ENCODE measurements at regions not wholly inside any gene's neighbourhood (a gene's known extent, or its start where the extent isn't known, plus 50 kb on each side); places are given as distances from the start of the nearest gene placed in this dataset.
"Not testable (repeated sequence)": the region's sequence is repeated elsewhere in the genome, so short reads cannot be mapped to it uniquely, and the experiment has no call there.

DNA sequence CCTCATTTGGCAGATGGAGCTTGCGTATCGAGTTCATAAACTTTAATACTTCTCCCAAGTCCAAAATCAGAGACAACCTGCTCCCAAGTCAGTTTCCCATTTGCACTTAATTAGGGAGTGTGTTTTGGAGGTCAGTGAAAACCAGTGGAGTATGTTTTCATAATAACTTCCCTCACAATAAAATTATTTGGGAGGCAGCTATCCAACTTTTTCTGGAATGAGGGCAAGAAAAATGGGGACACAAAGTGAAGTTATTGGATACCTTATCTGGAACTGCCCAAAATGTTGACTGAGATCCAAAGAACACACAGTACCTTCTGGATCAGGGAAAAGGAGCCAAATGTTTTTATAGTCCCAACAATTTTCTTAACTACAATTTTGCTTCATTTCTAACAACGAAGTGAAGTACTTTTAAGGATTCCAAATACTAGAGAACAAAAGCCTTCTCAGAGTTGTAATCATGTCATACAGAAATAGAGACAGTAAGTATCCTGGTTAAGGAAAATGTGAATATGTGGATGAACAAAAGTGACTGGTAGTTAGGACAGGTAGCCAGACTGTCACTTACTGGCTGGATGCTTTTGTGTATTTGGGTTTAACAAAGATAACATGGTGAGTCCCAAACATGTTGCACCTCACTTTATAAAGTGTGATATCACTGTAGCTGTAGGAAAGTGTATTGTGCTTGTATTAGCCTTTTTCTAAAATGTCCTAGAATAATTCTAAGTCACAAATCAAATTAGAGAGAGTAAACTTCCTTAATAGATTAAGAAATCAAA lies 325.0 kb downstream of the HLX start:
- no peak for DNase-seq

DNA sequence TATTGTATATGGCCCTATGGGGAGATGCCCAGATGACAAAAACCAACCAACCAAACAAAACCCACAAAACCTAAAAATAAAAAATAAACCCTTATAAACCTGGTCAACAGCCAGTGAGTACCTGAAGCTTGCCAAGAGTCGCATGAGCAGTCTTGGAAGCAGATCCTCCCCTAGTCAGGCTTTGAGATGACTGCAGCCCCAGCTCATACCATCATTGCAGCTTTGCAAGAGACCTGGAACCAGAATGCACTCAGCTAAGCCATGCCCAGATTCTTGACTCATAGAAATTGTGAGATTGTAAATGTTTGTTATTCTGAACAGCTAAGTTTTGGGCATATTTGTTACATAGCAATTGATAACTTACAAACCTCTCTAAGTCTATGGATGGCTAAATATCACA lies 326.8 kb downstream of the HLX start:
- no peak for DNase-seq

- no peak for DNase-seq
These were observed 333.7 kb downstream of the HLX start for GRCh38 chr1:221212926-221213325.

DNA sequence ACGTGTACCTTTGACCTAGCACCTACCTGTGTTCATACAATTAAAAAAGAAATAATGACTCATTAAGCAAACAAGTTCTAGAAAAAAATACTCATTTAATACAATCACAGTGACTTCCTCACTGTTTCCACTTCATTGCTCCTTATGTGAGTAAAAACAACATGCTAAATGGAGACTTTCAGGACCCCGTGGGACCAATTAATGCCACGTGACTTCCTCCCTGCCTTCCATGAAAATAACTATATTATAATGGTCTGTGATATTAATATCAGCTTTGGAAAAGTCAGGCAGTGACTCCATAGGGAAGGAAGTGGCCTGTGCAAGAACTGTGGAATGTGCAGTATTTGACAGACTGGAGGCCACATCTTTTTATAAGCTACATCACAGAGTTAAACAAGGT lies 337.8 kb downstream of the HLX start:
- DNase-seq = no peak

GRCh38 chr1:221223281-221223680 lies 344.0 kb downstream of the HLX start:
- no peak for DNase-seq

DNA sequence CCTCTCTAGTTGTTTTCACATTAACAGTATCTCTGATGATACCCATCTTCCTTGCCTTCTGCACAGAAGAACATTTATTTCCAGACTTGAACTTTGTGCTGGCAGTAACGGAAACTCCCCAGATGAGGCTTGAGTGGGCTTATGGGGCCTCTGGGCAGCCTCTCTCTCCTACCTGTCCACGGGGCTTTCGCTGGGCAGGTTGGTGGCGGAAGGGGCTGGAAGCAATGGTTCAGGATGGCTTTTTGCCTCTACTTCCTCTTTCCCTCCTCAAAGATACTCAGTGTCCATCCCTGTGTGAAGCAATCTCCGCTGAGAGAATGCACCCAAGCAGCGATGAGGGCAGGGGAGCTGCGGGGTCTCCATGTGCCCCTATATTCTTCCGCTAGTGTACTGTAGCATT lies 348.2 kb downstream of the HLX start:
- DNase-seq = no peak

DNA sequence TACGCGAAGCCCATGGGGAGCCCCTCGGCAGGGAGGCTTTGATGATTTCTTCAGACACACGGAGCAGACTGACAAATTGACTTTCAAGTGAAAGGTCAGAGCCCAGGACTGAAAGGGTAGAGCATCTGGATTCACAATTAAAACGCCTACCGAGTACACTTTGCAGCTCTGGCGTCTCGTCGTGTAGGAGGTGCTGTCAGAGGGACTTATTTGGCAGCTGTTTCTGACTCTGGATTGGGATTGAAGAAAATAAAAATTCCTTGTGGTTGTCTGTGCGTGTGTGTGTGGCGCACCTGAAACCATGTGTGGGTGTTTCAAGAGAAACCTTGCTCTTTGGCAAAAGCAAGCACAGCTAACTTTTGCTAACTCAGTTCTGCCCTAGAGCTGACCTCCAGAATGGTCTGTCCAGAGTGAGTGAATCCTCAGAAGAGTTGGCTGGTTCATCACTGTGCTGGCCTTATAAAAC lies 348.7 kb downstream of the HLX start:
- no peak for DNase-seq

GRCh38 chr1:221228594-221228993 lies 349.4 kb downstream of the HLX start:
- DNase-seq = no peak

- DNase-seq = no peak
These were observed 351.4 kb downstream of the HLX start for GRCh38 chr1:221230605-221231004.

- DNase-seq = no peak
These were observed 355.5 kb downstream of the HLX start for GRCh38 chr1:221234791-221235190.

- DNase-seq = no peak
These were observed 358.3 kb downstream of the HLX start for GRCh38 chr1:221237587-221237986.

DNA sequence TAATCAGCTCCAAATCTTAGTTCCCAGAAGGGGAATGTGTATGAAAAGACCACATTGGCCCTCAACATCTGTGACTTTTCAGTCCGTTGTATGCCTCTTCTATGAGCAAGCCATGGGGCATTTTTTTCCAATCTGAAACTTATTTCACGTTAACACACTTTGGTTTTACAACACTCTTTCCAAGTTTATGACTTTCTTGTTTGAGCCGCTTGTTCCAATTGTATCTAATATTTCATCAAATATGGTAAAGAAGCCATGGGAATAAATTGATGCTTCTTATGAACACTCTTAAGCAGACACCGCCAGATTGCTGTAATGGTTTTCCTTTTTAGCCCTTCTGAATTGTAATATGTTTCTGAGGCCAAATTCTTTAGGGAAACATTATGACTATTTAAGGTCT lies 359.9 kb downstream of the HLX start:
- DNase-seq = no peak

DNA sequence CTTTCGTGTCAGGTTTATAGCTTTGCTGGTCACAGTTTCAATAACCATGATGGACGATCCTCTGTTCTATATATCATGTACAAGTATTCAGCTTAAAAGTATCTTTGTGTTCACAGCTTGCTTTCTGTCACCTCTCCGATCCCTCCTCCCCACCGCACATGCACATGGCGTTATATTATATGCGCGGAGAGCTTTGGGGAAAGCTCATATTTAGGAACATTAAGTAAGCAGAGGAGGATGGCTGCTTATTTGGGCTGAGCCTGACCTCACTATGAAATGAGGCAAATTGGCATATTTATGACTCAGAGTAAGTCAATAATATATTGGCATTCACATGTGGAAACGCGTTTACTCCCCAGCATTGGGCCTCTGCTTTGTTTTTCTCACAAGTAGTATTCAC lies 360.5 kb downstream of the HLX start:
- no peak for DNase-seq

DNA sequence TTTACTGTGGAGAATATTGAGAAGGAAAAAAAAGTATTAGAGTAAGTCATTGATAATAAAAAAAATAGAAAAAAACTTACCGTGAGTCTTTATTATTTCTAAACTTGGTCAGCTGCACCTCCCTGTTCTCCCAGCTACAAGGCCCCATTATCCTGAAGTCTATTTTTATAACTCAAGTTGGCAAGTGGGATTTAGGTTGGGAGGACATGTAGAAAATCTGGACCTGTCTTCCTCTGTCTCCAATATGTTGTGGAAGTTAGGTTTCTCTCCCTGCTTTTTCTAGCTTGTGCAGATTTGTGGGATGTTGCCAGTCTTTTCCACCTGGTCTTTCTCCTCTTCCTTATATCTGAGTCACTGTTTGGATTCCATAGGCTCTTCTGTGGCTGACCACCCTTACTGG lies 361.4 kb downstream of the HLX start:
- no peak for DNase-seq

DNA sequence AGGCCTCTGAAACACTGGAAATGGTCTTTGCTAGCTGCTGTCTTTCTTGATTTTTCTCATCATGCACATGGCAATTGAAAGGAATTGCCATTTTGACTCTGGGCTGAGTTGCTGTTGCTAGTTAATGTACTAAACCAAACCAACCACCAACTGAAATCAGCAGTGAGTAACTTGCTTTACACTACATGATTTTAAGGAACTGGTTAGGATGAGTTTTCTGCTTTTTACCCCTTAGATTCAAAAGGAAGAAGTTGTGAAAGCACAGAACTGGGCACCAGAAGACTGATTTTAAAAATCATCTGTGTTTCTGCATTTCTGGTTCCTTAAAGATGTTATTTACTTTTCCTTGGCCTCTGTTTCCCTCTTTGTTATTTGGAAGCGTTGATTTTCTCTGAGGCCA lies 361.9 kb downstream of the HLX start:
- no peak for DNase-seq

DNA sequence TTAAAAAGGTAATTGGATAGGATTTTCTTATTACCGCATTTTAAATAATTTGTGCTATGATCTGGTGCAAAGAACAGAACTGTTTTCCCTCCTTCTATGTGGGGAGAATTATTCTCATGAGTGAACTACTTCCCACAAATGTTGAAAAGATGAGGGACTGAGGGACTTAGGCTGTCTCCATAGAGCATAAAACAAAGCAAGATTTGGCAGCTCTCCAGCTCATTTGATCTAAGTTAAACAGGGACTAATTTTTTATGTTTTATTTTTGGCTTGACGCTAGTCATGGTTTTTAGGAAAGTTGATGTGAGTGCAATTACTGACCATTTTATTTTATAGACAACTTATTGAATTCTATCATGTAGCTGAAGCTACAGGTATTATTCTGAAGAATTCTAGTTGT lies 362.3 kb downstream of the HLX start:
- DNase-seq = no peak

DNA sequence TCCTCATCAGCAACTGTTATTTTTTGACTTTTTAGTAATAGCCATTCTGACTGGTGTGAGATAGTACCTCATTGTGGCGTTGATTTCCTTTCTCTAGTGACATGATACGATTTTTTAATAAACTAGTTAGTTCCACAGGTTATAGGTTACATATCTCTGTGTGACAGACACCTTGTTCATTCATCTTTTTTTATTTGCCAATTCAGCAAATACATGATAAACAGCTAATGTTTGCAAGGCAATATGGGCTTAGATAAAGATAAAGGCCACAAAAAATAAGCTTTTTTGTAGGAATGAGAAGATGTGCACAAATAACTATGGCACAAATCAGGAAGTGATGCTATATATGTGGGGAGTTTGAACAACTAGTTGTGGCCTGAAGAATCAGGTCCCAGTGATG lies 366.8 kb downstream of the HLX start:
- no peak for DNase-seq

GRCh38 chr1:221246628-221247415 lies 367.6 kb downstream of the HLX start:
- DNase-seq = no peak

DNA sequence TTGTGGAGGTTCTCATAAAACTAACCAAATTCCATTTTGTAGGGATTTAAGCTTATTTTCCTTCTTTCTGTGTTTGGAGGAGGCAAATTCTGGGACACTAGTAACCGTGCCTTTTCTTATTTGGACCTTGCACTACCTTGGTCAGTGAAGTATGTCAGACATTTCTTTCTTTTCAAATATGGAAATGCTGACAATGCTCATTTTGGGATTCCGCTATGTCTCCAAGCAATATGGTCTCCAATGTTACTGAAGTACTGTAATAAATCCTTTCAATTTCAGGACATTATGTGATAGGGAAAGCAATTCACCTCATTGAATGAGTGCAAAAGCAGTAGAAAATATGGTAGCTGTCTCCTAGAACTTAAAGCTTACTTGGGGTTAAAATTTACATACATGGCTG lies 372.3 kb downstream of the HLX start:
- DNase-seq = no peak

- no peak for DNase-seq
These were observed 375.6 kb downstream of the HLX start for GRCh38 chr1:221254813-221255212.

DNA sequence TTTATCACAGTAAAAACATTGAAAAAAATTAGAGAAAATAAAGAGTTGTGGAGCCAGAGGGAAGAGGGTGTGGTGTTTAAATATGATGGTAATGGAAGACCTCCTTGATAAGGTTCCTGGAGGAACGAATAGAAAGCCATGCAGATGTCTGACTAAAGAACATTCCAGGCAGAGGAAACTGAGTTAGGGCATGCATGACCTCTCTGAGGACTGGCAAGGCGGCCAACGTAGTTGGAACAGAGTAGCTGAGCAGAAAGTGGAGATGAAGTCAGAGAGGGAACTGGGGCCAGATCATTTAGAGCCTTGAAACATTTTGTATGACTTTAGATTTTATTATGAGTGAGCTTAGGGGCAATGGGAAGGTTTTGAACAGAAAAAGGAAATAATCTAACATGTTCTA lies 377.5 kb downstream of the HLX start:
- no peak for DNase-seq

- DNase-seq = not testable (repeated sequence)
These were observed 378.3 kb downstream of the HLX start for GRCh38 chr1:221257548-221257947.

GRCh38 chr1:221262677-221263076 lies 383.4 kb downstream of the HLX start:
- not testable (repeated sequence) for DNase-seq
